Kidney (tissue), 13 donors: ENCODE measurements at regions not wholly inside any gene's neighbourhood (a gene's known extent, or its start where the extent isn't known, plus 50 kb on each side); places are given as distances from the start of the nearest gene placed in this dataset.

Experiments
- DNase-seq, 5 donors: peaks; one replicate each; pipeline ENCODE4 v3.0.0-alpha.2; 2013 to 2020
- FAIRE-seq: peaks from 2 replicates; lab custom pipeline; 2012; peaks lifted over from hg19 to GRCh38; lab: Jason Lieb, UNC
- H3K27ac ChIP-seq, 2 donors: one replicate each; pipeline ENCODE4 v1.7.0; 2013; ENCODE audit warnings: low read depth in 2 of 2, low read length in 2 of 2, inconsistent platforms in 1 of 2
- H3K27me3 ChIP-seq: one replicate; pipeline ENCODE4 v1.7.1; 2013; ENCODE audit warnings: low read length, inconsistent platforms; ENCODE audit not compliant: control insufficient read depth, insufficient read depth
- H3K36me3 ChIP-seq, 3 donors: one replicate each; pipeline versions ENCODE4 v1.7.0 to v1.7.1; 2013; ENCODE audit warnings: low read length in 3 of 3, control low read depth in 1 of 3, inconsistent platforms in 1 of 3; ENCODE audit not compliant: insufficient read depth in 3 of 3, control insufficient read depth in 2 of 3
- H3K4me1 ChIP-seq, 3 donors: one replicate each; pipeline versions ENCODE4 v1.7.0 to v1.7.1; 2013; ENCODE audit warnings: low read length in 3 of 3, inconsistent platforms in 1 of 3, low read depth in 1 of 3; ENCODE audit not compliant: control insufficient read depth in 2 of 3, insufficient read depth in 2 of 3
- H3K4me3 ChIP-seq, 3 donors: one replicate each; pipeline versions ENCODE4 v1.7.0 to v1.8.1; 2013; ENCODE audit warnings: low read length in 3 of 3, control low read depth in 1 of 3, inconsistent platforms in 1 of 3
- H3K9ac ChIP-seq, 3 donors: one replicate each; pipeline versions ENCODE4 v1.7.0 to v1.7.1; 2013; ENCODE audit warnings: low read length in 3 of 3, control low read depth in 1 of 3, inconsistent platforms in 1 of 3
- H3K9me3 ChIP-seq, 3 donors: one replicate each; pipeline versions ENCODE4 v1.7.0 to v1.7.1; 2013; ENCODE audit warnings: low read length in 3 of 3, control low read depth in 1 of 3, inconsistent platforms in 1 of 3; ENCODE audit not compliant: control insufficient read depth in 2 of 3, insufficient read depth in 1 of 3
- intact Hi-C: fragments of 100-400 bp; cut with DNase I; formaldehyde crosslinking; loops from one replicate; pipeline ENCODE4 v1.11.1; 2022
- TF ChIP-seq, protein P1 (sequence below): IDR thresholded peaks from 3 replicates; pipeline ENCODE4 v1.5.1; 2012; ENCODE audit warnings: mild to moderate bottlenecking, moderate library complexity, borderline replicate concordance; ENCODE audit not compliant: insufficient read depth; ENCODE audit errors: extremely low read depth
- donor health status: control.
- donor health status: control.
- donor health status: control.
- donor health status: control.
- donor health status: control.
- donor health status: DM: yes; HTN: yes; CAD: no.
- donor health status: Normal renal cell carcinoma (clear cell type).

DNA sequence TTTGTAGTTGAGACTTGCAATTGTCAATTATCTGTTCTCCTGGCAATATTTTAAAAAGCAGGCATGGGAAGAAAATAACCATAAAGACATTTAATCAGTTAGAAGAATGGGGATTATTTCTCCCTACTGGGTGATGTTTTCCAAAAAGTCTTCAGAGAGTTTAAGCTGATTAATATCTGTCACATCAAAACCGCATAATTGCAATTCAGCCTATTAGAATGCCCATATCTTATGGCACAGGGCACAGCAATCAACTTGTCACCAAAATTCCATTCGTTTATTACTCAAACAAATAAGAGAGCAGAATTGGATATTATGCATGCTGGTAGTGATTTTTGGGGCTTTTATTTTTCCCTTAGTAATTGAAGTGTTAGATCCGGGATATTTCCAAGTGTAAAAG, 218.7 kb downstream of the RNF144B start:
- Histone ChIP-seq H3K9ac (no peak overlapping the region), H3K4me3 (no peak overlapping the region), H3K27me3 (no peaks in the 10 kb centered on the region), H3K4me1 (no peaks in the 10 kb centered on the region), H3K27ac (no peak overlapping the region), H3K36me3 (no peaks in the 10 kb centered on the region), H3K9me3 (peaks cover 0 to 4% (median 0%) of the 10 kb centered on the region in 3 donors)
- no peak for DNase-seq
- FAIRE-seq = no peak
- intact Hi-C loops = no loop called here
- TF ChIP-seq, protein P1, sequence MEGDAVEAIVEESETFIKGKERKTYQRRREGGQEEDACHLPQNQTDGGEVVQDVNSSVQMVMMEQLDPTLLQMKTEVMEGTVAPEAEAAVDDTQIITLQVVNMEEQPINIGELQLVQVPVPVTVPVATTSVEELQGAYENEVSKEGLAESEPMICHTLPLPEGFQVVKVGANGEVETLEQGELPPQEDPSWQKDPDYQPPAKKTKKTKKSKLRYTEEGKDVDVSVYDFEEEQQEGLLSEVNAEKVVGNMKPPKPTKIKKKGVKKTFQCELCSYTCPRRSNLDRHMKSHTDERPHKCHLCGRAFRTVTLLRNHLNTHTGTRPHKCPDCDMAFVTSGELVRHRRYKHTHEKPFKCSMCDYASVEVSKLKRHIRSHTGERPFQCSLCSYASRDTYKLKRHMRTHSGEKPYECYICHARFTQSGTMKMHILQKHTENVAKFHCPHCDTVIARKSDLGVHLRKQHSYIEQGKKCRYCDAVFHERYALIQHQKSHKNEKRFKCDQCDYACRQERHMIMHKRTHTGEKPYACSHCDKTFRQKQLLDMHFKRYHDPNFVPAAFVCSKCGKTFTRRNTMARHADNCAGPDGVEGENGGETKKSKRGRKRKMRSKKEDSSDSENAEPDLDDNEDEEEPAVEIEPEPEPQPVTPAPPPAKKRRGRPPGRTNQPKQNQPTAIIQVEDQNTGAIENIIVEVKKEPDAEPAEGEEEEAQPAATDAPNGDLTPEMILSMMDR = no peak

- no peak for DNase-seq
- intact Hi-C loops = no loop called here
- FAIRE-seq = no peak
- TF ChIP-seq, protein P1 = no peak
- Histone ChIP-seq H3K4me3 (no peak overlapping the region), H3K27me3 (no peaks in the 10 kb centered on the region), H3K9me3 (peaks cover 0 to 4% (median 0%) of the 10 kb centered on the region in 3 donors), H3K4me1 (no peaks in the 10 kb centered on the region), H3K9ac (no peak overlapping the region), H3K36me3 (no peaks in the 10 kb centered on the region), H3K27ac (no peak overlapping the region)
Measured at GRCh38 chr6:18609715-18610114, 222.6 kb downstream of the RNF144B start.

DNA sequence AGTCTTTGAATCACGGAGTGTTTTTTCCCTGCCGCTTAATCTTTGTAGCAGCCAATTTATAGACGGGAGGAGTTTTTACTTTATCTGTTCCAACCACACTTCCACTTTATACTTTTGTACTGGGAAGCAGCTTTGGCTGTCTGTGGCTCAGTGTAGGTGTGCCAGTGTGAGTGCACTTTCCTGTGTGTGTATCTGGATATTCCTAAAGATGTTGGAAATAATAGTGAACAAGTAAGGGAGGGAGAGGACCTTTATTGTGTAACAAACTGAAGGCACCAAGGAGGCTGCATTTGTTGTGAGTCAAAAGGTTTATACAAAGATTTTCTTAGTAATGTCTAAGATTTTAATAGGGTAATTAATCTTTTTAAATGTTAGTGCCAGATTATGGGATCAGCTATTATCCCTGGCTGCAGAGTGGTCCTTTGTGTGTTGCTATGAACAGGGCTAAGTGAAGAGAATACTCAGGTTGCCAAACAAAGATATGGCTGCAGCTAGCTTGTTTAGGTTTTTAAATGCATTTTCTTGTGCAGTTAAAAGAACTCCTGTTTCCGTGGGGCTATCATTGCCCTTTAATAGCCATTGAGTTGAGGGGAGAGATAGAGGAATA, 226.3 kb downstream of the RNF144B start:
- intact Hi-C loops = no loop called here
- no peaks in the 10 kb centered on the region for H3K36me3 ChIP-seq
- H3K9me3 ChIP-seq = peaks cover 0 to 13% (median 0%) of the 10 kb centered on the region in 3 donors
- no peaks in the 10 kb centered on the region for H3K27me3 ChIP-seq
- TF ChIP-seq, protein P1 = no peak
- H3K9ac ChIP-seq = no peak overlapping the region
- no peak overlapping the region for H3K4me3 ChIP-seq
- no peak for DNase-seq
- no peak for FAIRE-seq
- H3K27ac ChIP-seq = no peak overlapping the region
- no peaks in the 10 kb centered on the region for H3K4me1 ChIP-seq

DNA sequence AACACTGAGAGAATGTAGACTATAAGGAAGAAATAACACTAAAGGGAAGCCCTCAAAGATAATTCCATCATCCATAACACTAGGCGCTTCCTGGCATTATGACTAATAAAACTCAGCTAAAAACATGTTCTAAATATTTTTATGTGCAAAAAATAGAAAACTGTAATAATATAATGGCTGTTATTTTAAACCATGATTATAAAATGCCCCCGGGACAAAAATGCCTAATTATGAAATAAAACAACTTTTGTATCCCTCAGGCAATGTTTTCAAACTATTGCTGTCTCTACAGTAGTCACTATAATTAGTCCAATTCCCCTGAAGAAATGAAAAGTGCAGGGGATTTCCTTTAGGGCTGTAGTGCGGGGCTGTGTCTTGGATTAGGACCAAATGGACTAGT, 242.4 kb downstream of the RNF144B start:
- Histone ChIP-seq H3K9ac (no peak overlapping the region), H3K36me3 (no peaks in the 10 kb centered on the region), H3K27ac (no peak overlapping the region), H3K4me1 (no peaks in the 10 kb centered on the region), H3K4me3 (no peak overlapping the region), H3K9me3 (no peaks in the 10 kb centered on the region), H3K27me3 (no peaks in the 10 kb centered on the region)
- intact Hi-C loops = no loop called here
- FAIRE-seq (no peak), DNase-seq (no peak)
- TF ChIP-seq, protein P1 = no peak
